ENCODE measurements at regions not wholly inside any gene's neighbourhood (a gene's known extent, or its start where the extent isn't known, plus 50 kb on each side); places are given as distances from the start of the nearest gene placed in this dataset.
"Not testable (repeated sequence)": the region's sequence is repeated elsewhere in the genome, so short reads cannot be mapped to it uniquely, and the experiment has no call there.

DNA sequence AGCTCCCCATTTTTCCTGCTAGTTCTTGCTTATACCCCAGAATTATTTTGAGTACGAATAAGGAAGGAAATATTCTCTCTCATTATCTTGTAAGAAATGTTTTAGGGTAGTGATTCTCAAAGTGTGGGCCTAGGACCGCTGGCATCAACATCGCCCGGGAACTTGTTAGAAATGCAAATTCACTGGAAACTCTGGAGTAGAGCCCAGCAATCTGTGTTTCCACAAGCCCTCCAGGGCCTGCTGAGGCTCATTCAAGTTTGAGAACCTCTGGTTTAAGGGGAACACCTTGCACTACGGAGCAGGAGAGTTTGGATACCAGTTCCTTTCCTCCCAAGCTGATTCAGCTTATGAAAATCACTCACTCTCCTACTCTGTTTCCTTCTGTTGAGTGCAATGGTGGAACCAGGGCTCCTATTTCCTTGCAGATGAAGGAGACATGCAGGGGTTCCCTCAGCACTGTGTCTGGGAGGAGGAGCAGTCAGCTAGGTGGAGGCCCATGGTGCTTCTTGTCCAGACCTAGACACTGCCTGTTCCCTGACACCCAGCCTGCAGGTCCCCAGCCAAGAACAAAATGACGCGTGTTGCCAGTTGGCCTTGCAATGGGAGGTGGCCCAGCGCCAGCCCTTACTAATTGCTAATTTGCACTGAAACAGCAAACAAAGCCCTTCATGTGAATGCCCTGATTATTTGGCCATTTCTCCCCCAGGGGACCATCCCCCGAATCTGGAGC, 68.5 kb downstream of the CYTL1 start:
- ATAC-seq (ENCODE audit: low FRiP score), result peak; percentile 72
- WGBS, 2 donors, result 28 to 38% methylated on average over 9 of the region's 9 CpGs

DNA sequence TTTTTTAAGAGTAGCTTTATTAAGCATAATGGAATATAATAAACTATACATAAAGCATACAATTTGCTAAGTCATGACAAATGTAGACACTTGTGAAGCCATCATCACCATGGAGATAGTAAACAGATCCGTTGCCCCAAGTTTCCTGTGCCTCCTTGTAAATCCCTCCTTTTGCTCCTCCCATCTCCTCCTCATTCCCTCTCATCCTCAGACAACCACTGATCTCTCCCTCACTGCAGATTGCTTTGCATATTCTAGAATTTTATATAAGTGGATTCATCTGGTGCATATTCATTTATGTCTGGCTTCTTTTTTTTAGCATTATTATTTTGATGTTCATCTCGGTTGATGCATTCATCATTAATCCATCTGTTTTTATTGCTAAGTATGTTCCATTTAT, 67.0 kb downstream of the CYTL1 start:
- Histone ChIP-seq H3K36me3 (ENCODE audit: control insufficient read depth in 1 of 2, insufficient read depth in 2 of 2, low read length in 1 of 2) (no peaks in the 10 kb centered on the region), H3K4me1 (ENCODE audit: control insufficient read depth in 1 of 2, insufficient read depth in 2 of 2, low read length in 2 of 2) (no peaks in the 10 kb centered on the region), H3K4me3 (ENCODE audit: low read length in 2 of 2) (no peak overlapping the region), H3K27me3 (ENCODE audit: control insufficient read depth in 1 of 2, insufficient read depth in 2 of 2, low read length in 1 of 2) (no peaks in the 10 kb centered on the region), H3K9me3 (ENCODE audit: control insufficient read depth, low read length) (no peaks in the 10 kb centered on the region), H3K27ac (ENCODE audit: low read depth in 1 of 2, low read length in 2 of 2) (no peak overlapping the region)
- ATAC-seq (ENCODE audit: low FRiP score), result no peak
- intact Hi-C loops (cut with DNase I), result no loop called here
- DNase-seq, result no peak
- WGBS, 2 donors, result 75 to 80% methylated on average over 2 of the region's 2 CpGs

More for the DNA sequence above, 68.5 kb downstream of the CYTL1 start:
- no peaks in the 10 kb centered on the region for H3K36me3 ChIP-seq (ENCODE audit: control insufficient read depth in 1 of 2, insufficient read depth in 2 of 2, low read length in 1 of 2)
- no peak for DNase-seq
- no peaks in the 10 kb centered on the region for H3K4me1 ChIP-seq (ENCODE audit: control insufficient read depth in 1 of 2, insufficient read depth in 2 of 2, low read length in 2 of 2)
- H3K27ac ChIP-seq (ENCODE audit: low read depth in 1 of 2, low read length in 2 of 2), result no peak overlapping the region
- no peak overlapping the region for H3K4me3 ChIP-seq (ENCODE audit: low read length in 2 of 2)
- H3K9me3 ChIP-seq (ENCODE audit: control insufficient read depth, low read length), result no peaks in the 10 kb centered on the region
- intact Hi-C loops (cut with DNase I), result no loop called here
- no peaks in the 10 kb centered on the region for H3K27me3 ChIP-seq (ENCODE audit: control insufficient read depth in 1 of 2, insufficient read depth in 2 of 2, low read length in 1 of 2)

DNA sequence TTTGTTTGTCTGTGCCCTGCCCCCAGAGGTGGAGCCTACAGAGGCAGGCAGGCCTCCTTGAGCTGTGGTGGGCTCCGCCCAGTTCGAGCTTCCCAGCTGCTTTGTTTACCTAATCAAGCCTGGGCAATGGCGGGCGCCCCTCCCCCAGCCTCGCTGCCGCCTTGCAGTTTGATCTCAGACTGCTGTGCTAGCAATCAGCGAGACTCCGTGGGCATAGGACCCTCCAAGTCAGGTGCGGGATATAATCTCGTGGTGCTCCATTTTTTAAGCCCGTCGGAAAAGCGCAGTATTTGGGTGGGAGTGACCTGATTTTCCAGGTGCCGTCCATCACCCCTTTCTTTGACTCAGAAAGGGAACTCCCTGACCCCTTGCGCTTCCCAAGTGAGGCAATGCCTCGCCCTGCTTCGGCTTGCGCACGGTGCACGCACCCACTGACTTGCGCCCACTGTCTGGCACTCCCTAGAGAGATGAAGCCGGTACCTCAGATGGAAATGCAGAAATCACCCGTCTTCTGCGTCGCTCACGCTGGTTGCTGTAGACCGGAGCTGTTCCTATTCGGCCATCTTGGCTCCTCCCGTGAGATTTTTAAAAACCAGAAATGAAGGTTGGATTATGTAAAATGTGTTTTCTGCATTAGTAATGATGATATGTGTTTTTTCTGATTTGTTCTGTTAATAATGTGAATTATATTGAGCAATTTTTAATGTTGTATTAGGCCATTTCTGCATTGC, 59.7 kb downstream of the CYTL1 start:
- H3K4me3 ChIP-seq (ENCODE audit: low read length in 2 of 2); ATAC-seq (ENCODE audit: low FRiP score); H3K36me3 ChIP-seq (ENCODE audit: control insufficient read depth in 1 of 2, insufficient read depth in 2 of 2, low read length in 1 of 2); DNase-seq; H3K9me3 ChIP-seq (ENCODE audit: control insufficient read depth, low read length); H3K4me1 ChIP-seq (ENCODE audit: control insufficient read depth in 1 of 2, insufficient read depth in 2 of 2, low read length in 2 of 2); intact Hi-C loops (cut with DNase I); H3K27ac ChIP-seq (ENCODE audit: low read depth in 1 of 2, low read length in 2 of 2); H3K27me3 ChIP-seq (ENCODE audit: control insufficient read depth in 1 of 2, insufficient read depth in 2 of 2, low read length in 1 of 2): not testable (repeated sequence)
- 92 to 97% methylated on average over 18 to 23 of the region's 29 CpGs for WGBS, 2 donors

DNA sequence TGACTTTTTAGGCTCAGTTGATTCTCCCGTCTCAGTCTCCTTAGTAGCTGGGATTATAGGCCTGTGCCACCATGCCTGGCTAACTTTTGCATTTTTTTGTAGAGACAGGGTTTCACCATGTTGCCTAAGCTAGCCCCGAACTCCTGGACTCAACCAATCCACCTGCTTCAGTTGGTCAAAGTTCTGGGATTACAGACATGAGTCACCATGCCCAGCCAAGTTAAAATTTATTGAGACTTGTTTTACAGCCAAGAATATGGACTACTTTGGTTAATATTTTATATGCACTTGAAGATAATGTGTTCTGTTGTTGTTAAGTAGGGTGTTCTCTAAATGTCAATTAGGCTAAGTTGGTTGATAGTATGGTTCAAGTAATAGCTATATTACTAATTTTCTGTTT, 58.7 kb downstream of the CYTL1 start:
- Histone ChIP-seq H3K36me3 (ENCODE audit: control insufficient read depth in 1 of 2, insufficient read depth in 2 of 2, low read length in 1 of 2) (no peaks in the 10 kb centered on the region), H3K4me1 (ENCODE audit: control insufficient read depth in 1 of 2, insufficient read depth in 2 of 2, low read length in 2 of 2) (no peaks in the 10 kb centered on the region), H3K4me3 (ENCODE audit: low read length in 2 of 2) (no peak overlapping the region), H3K9me3 (ENCODE audit: control insufficient read depth, low read length) (peaks cover 10% of the 10 kb centered on the region), H3K27ac (ENCODE audit: low read depth in 1 of 2, low read length in 2 of 2) (no peak overlapping the region), H3K27me3 (ENCODE audit: control insufficient read depth in 1 of 2, insufficient read depth in 2 of 2, low read length in 1 of 2) (no peaks in the 10 kb centered on the region)
- intact Hi-C loops (cut with DNase I), result no loop called here
- DNase-seq, result no peak
- ATAC-seq (ENCODE audit: low FRiP score), result no peak
- 83 to 96% methylated on average over 2 of the region's 2 CpGs for WGBS, 2 donors

DNA sequence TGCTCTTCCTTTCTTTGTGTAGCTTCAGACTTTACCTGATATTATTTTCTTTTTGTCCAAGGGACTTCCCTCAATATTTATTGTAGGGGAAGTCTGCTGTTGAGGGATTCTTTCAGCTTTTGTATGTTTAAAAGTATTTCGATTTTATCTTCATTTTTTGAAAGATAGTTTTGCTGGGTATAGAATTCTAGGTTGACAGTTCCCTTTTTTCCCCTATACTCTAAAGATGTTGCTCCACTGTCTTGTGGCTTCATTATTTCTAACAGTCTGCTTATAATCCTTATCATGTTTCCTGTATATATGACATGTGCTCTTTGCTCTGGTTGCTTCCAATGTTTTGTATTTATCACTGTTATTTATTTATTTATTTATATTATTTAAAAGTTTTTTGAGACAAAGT, 57.3 kb downstream of the CYTL1 start:
- no peak for DNase-seq
- no peak overlapping the region for H3K4me3 ChIP-seq (ENCODE audit: low read length in 2 of 2)
- H3K27me3 ChIP-seq (ENCODE audit: control insufficient read depth in 1 of 2, insufficient read depth in 2 of 2, low read length in 1 of 2), result no peaks in the 10 kb centered on the region
- peaks cover 10% of the 10 kb centered on the region for H3K9me3 ChIP-seq (ENCODE audit: control insufficient read depth, low read length)
- ATAC-seq (ENCODE audit: low FRiP score), result no peak
- 77 to 85% methylated on average over 1 of the region's 1 CpG for WGBS, 2 donors
- intact Hi-C loops (cut with DNase I), result no loop called here
- H3K4me1 ChIP-seq (ENCODE audit: control insufficient read depth in 1 of 2, insufficient read depth in 2 of 2, low read length in 2 of 2), result no peaks in the 10 kb centered on the region
- H3K27ac ChIP-seq (ENCODE audit: low read depth in 1 of 2, low read length in 2 of 2), result no peak overlapping the region
- no peaks in the 10 kb centered on the region for H3K36me3 ChIP-seq (ENCODE audit: control insufficient read depth in 1 of 2, insufficient read depth in 2 of 2, low read length in 1 of 2)

DNA sequence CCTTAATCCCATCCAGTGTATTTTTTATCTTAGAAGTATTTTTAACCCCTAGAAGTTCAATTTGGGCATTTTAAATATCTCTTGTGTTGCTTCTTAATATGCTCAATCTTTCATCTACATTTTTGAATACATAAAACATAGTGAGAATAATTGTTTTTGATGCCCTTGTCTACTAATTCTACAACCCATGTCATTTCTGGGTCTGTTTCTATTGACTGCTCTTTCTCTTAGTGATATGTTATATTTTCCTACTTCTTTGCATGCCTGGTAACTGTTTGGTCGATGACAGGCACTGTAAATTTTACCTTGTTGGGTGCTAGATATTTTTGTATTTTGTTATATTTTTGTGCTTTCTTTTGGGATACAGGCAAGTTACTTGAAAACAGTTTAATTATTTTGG, 56.3 kb downstream of the CYTL1 start:
- Histone ChIP-seq H3K27me3 (ENCODE audit: control insufficient read depth in 1 of 2, insufficient read depth in 2 of 2, low read length in 1 of 2) (no peaks in the 10 kb centered on the region), H3K27ac (ENCODE audit: low read depth in 1 of 2, low read length in 2 of 2) (no peak overlapping the region), H3K36me3 (ENCODE audit: control insufficient read depth in 1 of 2, insufficient read depth in 2 of 2, low read length in 1 of 2) (no peaks in the 10 kb centered on the region), H3K9me3 (ENCODE audit: control insufficient read depth, low read length) (peaks cover 10% of the 10 kb centered on the region), H3K4me1 (ENCODE audit: control insufficient read depth in 1 of 2, insufficient read depth in 2 of 2, low read length in 2 of 2) (no peaks in the 10 kb centered on the region), H3K4me3 (ENCODE audit: low read length in 2 of 2) (no peak overlapping the region)
- ATAC-seq (ENCODE audit: low FRiP score), result no peak
- 54 to 55% methylated on average over 1 of the region's 1 CpG for WGBS, 2 donors
- intact Hi-C loops (cut with DNase I), result no loop called here
- DNase-seq, result no peak

Measured in aorta (tissue), 5 donors.